ENCODE measurements at regions not wholly inside any gene's neighbourhood (a gene's known extent, or its start where the extent isn't known, plus 50 kb on each side); places are given as distances from the start of the nearest gene placed in this dataset.
"Not testable (repeated sequence)": the region's sequence is repeated elsewhere in the genome, so short reads cannot be mapped to it uniquely, and the experiment has no call there.

DNA sequence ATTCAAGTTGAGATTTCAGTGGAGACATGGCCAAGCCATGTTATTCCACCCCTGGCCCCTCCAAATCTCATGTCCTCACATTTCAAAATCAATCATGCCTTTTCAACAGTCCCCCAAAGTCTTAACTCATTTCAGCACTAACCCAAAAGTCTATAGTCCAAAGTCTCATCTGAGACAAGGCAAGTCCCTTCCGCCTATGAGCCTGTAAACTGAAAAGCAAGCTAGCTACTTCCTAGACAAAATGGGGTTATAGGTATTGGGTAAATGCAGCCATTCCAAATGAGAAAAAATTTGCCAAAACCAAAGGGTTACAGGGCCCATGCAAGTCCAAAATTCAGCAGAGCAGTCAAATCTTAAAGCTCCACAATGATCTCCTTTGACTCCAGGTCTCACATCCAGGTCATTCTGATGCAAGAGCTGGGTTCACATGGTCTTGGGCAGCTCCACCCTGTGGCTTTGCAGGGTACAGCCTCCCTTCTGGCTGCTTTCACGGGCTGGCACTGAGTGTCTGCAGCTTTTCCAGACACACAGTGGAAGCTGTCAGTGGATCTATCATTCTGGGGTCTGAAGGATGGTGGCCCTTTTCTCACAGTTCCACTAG lies 95.7 kb downstream of the MTNR1B start:
- TF ChIP-seq, protein P1, sequence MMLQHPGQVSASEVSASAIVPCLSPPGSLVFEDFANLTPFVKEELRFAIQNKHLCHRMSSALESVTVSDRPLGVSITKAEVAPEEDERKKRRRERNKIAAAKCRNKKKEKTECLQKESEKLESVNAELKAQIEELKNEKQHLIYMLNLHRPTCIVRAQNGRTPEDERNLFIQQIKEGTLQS (IDR thresholded peaks at IDR 0.05), result peak; percentile 66
- TF ChIP-seq, protein P1 (CRISPR knock-in tag; conservative IDR thresholded peaks at IDR 0.05), result not testable (repeated sequence)
- TF ChIP-seq, protein P2, sequence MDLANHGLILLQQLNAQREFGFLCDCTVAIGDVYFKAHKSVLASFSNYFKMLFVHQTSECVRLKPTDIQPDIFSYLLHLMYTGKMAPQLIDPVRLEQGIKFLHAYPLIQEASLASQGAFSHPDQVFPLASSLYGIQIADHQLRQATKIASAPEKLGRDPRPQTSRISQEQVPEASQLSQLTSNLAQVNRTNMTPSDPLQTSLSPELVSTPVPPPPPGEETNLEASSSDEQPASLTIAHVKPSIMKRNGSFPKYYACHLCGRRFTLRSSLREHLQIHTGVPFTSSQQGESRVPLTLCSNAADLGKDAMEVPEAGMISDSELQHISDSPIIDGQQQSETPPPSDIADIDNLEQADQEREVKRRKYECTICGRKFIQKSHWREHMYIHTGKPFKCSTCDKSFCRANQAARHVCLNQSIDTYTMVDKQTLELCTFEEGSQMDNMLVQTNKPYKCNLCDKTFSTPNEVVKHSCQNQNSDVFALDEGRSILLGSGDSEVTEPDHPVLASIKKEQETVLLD (IDR thresholded peaks at IDR 0.05), result not testable (repeated sequence)
- not testable (repeated sequence) for TF ChIP-seq CBX5 (IDR thresholded peaks at IDR 0.05; ENCODE audit: borderline replicate concordance, low read depth); SMAD4 (CRISPR knock-in tag; conservative IDR thresholded peaks at IDR 0.05); EHMT2 (IDR thresholded peaks at IDR 0.05); ZNF311 (CRISPR knock-in tag; IDR thresholded peaks at IDR 0.05)
